Endothelial cell of umbilical vein (primary cell): ENCODE measurements at regions not wholly inside any gene's neighbourhood (a gene's known extent, or its start where the extent isn't known, plus 50 kb on each side); places are given as distances from the start of the nearest gene placed in this dataset.

ENCODE experiments used
- BruUV-seq: library from RNA; stranded (reverse); fragments of 400-500 nt; replicated peaks from 2 replicates; lab custom pipeline; 2021; lab: Mats Ljungman, UMichigan
- CTCF ChIA-PET: fragments of 300-600, 350-600 bp; sonication (Branson Sonifier 250); formaldehyde crosslinking; loops from one replicate; lab custom pipeline; 2021; ENCODE audit warnings: antibody characterized with exemption, inconsistent platforms; lab: Charles Lee
- POLR2A ChIA-PET: fragments of 300-600, 350-600 bp; sonication (Branson Sonifier 250); formaldehyde crosslinking; loops from one replicate; lab custom pipeline; 2021; ENCODE audit warnings: antibody characterized with exemption, inconsistent platforms; lab: Charles Lee
- DNase-seq: peaks from one replicate; pipeline ENCODE4 v3.0.0-alpha.2; 2011; ENCODE audit warnings: low read depth, low spot score
- FAIRE-seq: peaks from 2 replicates; lab custom pipeline; 2011; peaks lifted over from hg19 to GRCh38; lab: Jason Lieb, UNC
- H2AFZ ChIP-seq: 2 replicates; pipeline ENCODE4 v1.6.0; 2012; ENCODE audit warnings: low read depth, low read length, control low read depth, inconsistent platforms
- H3K27ac ChIP-seq: 2 replicates; pipeline ENCODE4 v1.5.1; 2011; ENCODE audit warnings: low read depth, mild to moderate bottlenecking, control low read depth, low read length, moderate library complexity; ENCODE audit not compliant: insufficient read depth
- H3K27me3 ChIP-seq, 2 experiments: 2 replicates each; pipeline versions ENCODE4 v1.6.0 to v1.6.1; 2011; ENCODE audit warnings: low read length in 2 of 2, mixed read lengths in 1 of 2; ENCODE audit not compliant: control insufficient read depth in 2 of 2, insufficient read depth in 2 of 2
- H3K36me3 ChIP-seq, 2 experiments: 2 replicates in 1 of 2; 3 replicates in 1 of 2; pipeline ENCODE4 v1.5.1; 2011; ENCODE audit warnings: low read length in 2 of 2, mild to moderate bottlenecking in 1 of 2, moderate library complexity in 1 of 2; ENCODE audit not compliant: control insufficient read depth in 2 of 2, insufficient read depth in 2 of 2; ENCODE audit errors: extremely low read depth in 1 of 2
- H3K4me1 ChIP-seq: 3 replicates; pipeline ENCODE4 v1.5.1; 2011; ENCODE audit warnings: mild to moderate bottlenecking, low read length; ENCODE audit not compliant: control insufficient read depth, insufficient read depth; ENCODE audit errors: extremely low read depth
- H3K4me2 ChIP-seq: 2 replicates; pipeline ENCODE4 v1.6.1; 2011; ENCODE audit warnings: low read length, control low read depth, mixed read lengths; ENCODE audit not compliant: insufficient read depth
- H3K4me3 ChIP-seq, 3 experiments: fragments of 200-600 bp in 1 of 3; sonication (generic), shearing (Covaris generic) in 1 of 3; replicated peaks in 1 of 3; 2 replicates each; pipeline ENCODE4 v1.5.1; 2011 to 2016; ENCODE audit warnings: control low read depth in 3 of 3, low read length in 3 of 3, mild to moderate bottlenecking in 2 of 3, inconsistent platforms in 1 of 3, low read depth in 1 of 3, moderate library complexity in 1 of 3; ENCODE audit not compliant: insufficient read depth in 1 of 3
- H3K79me2 ChIP-seq: 2 replicates; pipeline ENCODE4 v1.6.0; 2012; ENCODE audit warnings: low read length, inconsistent platforms; ENCODE audit not compliant: control insufficient read depth, insufficient read depth
- H3K9ac ChIP-seq: replicated peaks from 2 replicates; pipeline ENCODE3; 2011; ENCODE audit warnings: low read length, control low read depth; ENCODE audit not compliant: insufficient read depth; ENCODE audit errors: extremely low read depth
- H3K9me1 ChIP-seq: replicated peaks from 3 replicates; pipeline ENCODE4 v1.6.0; 2011; ENCODE audit warnings: mild to moderate bottlenecking, low read length; ENCODE audit not compliant: control insufficient read depth, insufficient read depth; ENCODE audit errors: extremely low read depth
- H3K9me3 ChIP-seq: replicated peaks from 2 replicates; pipeline ENCODE4 v1.5.1; 2012; ENCODE audit warnings: low read length, inconsistent platforms; ENCODE audit not compliant: control insufficient read depth, insufficient read depth
- H4K20me1 ChIP-seq: replicated peaks from 2 replicates; pipeline ENCODE3; 2011; ENCODE audit warnings: mild to moderate bottlenecking, low read length; ENCODE audit not compliant: control insufficient read depth, insufficient read depth; ENCODE audit errors: extremely low read depth
- EZH2 ChIP-seq: IDR thresholded peaks from 2 replicates; pipeline ENCODE4 v1.6.1; 2012; ENCODE audit warnings: borderline replicate concordance, low read depth, mild to moderate bottlenecking, moderate library complexity, low read length, inconsistent platforms; ENCODE audit not compliant: severe bottlenecking
- FOS ChIP-seq: IDR thresholded peaks from 2 replicates; pipeline ENCODE4 v1.6.1; 2011; ENCODE audit warnings: mild to moderate bottlenecking, low read length, moderate library complexity, borderline replicate concordance; ENCODE audit not compliant: insufficient read depth
- GATA2 ChIP-seq: IDR thresholded peaks from 2 replicates; pipeline ENCODE4 v1.7.0; 2011; ENCODE audit warnings: low read depth, mild to moderate bottlenecking, moderate library complexity, mixed read lengths, low read length; ENCODE audit not compliant: insufficient read length, insufficient read depth
- JUN ChIP-seq: IDR thresholded peaks from 2 replicates; pipeline ENCODE4 v1.6.1; 2011; ENCODE audit warnings: borderline replicate concordance, low read depth; ENCODE audit not compliant: insufficient read length, insufficient read depth
- MYC ChIP-seq: IDR thresholded peaks from one replicate; pipeline ENCODE4 v1.6.1; 2011; ENCODE audit warnings: mild to moderate bottlenecking, low read depth, low read length
- POLR2A ChIP-seq: IDR thresholded peaks from 2 replicates; pipeline ENCODE4 v1.6.1; 2012; ENCODE audit warnings: low read depth, mild to moderate bottlenecking, control low read depth, low read length
- POLR2AphosphoS5 ChIP-seq: IDR thresholded peaks from 2 replicates; pipeline ENCODE4 v1.6.1; 2012; ENCODE audit warnings: low read depth, mild to moderate bottlenecking, control low read depth, low read length, moderate library complexity; ENCODE audit not compliant: insufficient read depth
- dilution Hi-C: fragments of 300-500 bp; cut with MboI; formaldehyde crosslinking; loops from one replicate; pipeline ENCODE4 v1.15.0; 2019; ENCODE audit warnings: low sequenced_read_pairs; ENCODE audit not compliant: extremely low pct_ligation_motif_present
- intact Hi-C: fragments of 100-400 bp; cut with micrococcal nuclease; formaldehyde crosslinking; loops from one replicate; pipeline ENCODE4 v1.10.0; 2022
- TF ChIP-seq, protein P1 (sequence below): IDR thresholded peaks from 2 replicates; pipeline ENCODE4 v1.6.1; 2011; ENCODE audit not compliant: insufficient read depth, insufficient read length
- TF ChIP-seq, protein P2 (sequence below), 2 donors: IDR thresholded peaks; 1 replicate in 1 of 2; 2 replicates in 1 of 2; pipeline ENCODE4 v1.5.1; 2011; ENCODE audit warnings: low read length in 2 of 2, mild to moderate bottlenecking in 2 of 2, moderate library complexity in 2 of 2, control low read depth in 1 of 2, inconsistent platforms in 1 of 2, low read depth in 1 of 2; ENCODE audit not compliant: insufficient read depth in 1 of 2; ENCODE audit errors: extremely low read depth in 1 of 2

DNA sequence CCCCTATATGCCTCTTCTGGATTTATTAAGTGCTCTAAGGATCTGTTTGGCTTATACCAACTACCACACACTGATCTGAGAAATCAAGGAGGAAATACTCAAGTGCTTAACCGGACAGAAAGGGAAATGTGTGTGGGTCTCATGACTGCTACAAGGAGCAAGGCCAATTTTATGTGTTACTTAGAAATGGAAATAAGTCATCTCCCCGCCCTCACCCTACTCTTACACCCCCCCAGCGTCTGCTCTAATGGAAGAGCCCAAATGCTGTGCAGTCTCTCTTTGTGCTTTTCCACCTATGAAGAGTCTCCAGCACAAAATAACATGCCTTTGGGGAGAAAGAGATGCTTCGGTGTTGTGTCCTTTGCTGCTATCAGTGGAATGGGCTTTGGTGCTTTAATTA, 428.8 kb upstream of the ARID1B start:
- dilution Hi-C loops (no loop called here), intact Hi-C loops (loop anchor here (2.0 to 5.0 kb wide), 4 partner anchors 64 to 1022 kb away; partner anchors contain the start of gene ARID1B)
- Histone ChIP-seq H3K9me3 (no peaks in the 10 kb centered on the region), H3K4me2 (peak overlapping the region; percentile 75), H3K79me2 (no peaks in the 10 kb centered on the region), H3K4me3 (peak overlapping the region in 1 of 3 experiments; percentile 20), H3K36me3 (no peaks in the 10 kb centered on the region), H3K4me1 (peaks cover 23% of the 10 kb centered on the region), H3K27me3 (no peaks in the 10 kb centered on the region), H3K9ac (peak overlapping the region; percentile 37), H2AFZ (peak overlapping the region; percentile 92), H3K27ac (peak overlapping the region; percentile 46), H3K9me1 (no peaks in the 10 kb centered on the region), H4K20me1 (no peaks in the 10 kb centered on the region)
- FAIRE-seq (peak; percentile 73), DNase-seq (peak; percentile 86)
- no TSS peak for BruUV-seq
- TF ChIP-seq FOS (peak; percentile 33), POLR2AphosphoS5 (peak; percentile 41)
- TF ChIP-seq, protein P1, sequence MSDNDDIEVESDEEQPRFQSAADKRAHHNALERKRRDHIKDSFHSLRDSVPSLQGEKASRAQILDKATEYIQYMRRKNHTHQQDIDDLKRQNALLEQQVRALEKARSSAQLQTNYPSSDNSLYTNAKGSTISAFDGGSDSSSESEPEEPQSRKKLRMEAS: no peak
- CTCF ChIA-PET: no interaction called here
- POLR2A ChIA-PET: no interaction called here

DNA sequence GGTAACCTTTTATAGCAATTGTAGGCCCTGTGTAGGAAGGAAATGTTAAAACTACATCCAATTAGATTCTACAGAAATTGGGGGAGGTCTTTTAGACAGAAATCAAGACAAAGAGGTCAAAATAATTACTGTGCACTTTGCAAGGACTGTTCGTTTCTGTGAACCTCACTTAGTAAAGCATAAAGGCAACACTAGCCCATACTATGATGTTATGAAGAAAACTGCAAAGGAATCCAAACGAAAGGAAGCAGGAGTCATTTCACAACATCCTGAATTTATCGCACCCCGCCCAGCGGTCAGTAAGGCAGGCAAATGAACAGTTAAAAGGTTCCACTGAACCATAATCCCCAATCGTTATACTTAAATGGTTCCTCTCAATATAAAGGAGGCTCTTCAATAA, 429.5 kb upstream of the ARID1B start:
- Histone ChIP-seq H3K4me1 (peaks cover 23% of the 10 kb centered on the region), H3K4me3 (peak overlapping the region in 2 of 3 experiments; percentile 14 to 20), H3K9me1 (no peaks in the 10 kb centered on the region), H2AFZ (peak overlapping the region; percentile 92), H3K9me3 (no peaks in the 10 kb centered on the region), H3K27me3 (no peaks in the 10 kb centered on the region), H3K4me2 (peak overlapping the region; percentile 75), H3K79me2 (no peaks in the 10 kb centered on the region), H4K20me1 (no peaks in the 10 kb centered on the region), H3K36me3 (no peaks in the 10 kb centered on the region), H3K9ac (peak overlapping the region; percentile 37), H3K27ac (peak overlapping the region; percentile 46)
- intact Hi-C loops (loop anchor here (1.0 to 5.0 kb wide), 6 partner anchors 65 to 1021 kb away; partner anchors contain the start of gene ARID1B), dilution Hi-C loops (no loop called here)
- ChIA-PET CTCF (interaction anchor here (1.1 to 1.2 kb wide), 2 partner anchors 31 to 1020 kb away, joined by 3 to 5 read pairs; no protein-coding TSS in a partner anchor), POLR2A (no interaction called here)
- FAIRE-seq: peak; percentile 89
- BruUV-seq: no TSS peak
- TF ChIP-seq POLR2A (peak; percentile 52), POLR2AphosphoS5 (peak; percentile 52), JUN (peak; percentile 48), GATA2 (no peak), FOS (peak; percentile 51), EZH2 (no peak), MYC (no peak)
- TF ChIP-seq, protein P2, sequence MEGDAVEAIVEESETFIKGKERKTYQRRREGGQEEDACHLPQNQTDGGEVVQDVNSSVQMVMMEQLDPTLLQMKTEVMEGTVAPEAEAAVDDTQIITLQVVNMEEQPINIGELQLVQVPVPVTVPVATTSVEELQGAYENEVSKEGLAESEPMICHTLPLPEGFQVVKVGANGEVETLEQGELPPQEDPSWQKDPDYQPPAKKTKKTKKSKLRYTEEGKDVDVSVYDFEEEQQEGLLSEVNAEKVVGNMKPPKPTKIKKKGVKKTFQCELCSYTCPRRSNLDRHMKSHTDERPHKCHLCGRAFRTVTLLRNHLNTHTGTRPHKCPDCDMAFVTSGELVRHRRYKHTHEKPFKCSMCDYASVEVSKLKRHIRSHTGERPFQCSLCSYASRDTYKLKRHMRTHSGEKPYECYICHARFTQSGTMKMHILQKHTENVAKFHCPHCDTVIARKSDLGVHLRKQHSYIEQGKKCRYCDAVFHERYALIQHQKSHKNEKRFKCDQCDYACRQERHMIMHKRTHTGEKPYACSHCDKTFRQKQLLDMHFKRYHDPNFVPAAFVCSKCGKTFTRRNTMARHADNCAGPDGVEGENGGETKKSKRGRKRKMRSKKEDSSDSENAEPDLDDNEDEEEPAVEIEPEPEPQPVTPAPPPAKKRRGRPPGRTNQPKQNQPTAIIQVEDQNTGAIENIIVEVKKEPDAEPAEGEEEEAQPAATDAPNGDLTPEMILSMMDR (IDR thresholded peaks at IDR 0.05; ENCODE audit: extremely low read depth in 1 of 2, insufficient read depth in 1 of 2, low read depth in 1 of 2, low read length in 2 of 2): no peak
- TF ChIP-seq, protein P1: no peak
- peak; percentile 87 for DNase-seq
